Gastrocnemius medialis (tissue), 4 donors: ENCODE measurements at regions not wholly inside any gene's neighbourhood (a gene's known extent, or its start where the extent isn't known, plus 50 kb on each side); places are given as distances from the start of the nearest gene placed in this dataset.
"Not testable (repeated sequence)": the region's sequence is repeated elsewhere in the genome, so short reads cannot be mapped to it uniquely, and the experiment has no call there.

Source experiments
- POLR2A ChIP-seq, 2 donors: fragments of 450-650 bp; IDR thresholded peaks; one replicate each; pipeline ENCODE4 v1.6.1; 2017; ENCODE audit warnings: antibody characterized with exemption in 2 of 2, mild to moderate bottlenecking in 2 of 2, moderate library complexity in 2 of 2
- TF ChIP-seq, protein P1 (sequence below), 5 experiments: fragments of 450-650 bp in 3 of 5; fragments of 200-600 bp in 2 of 5; sonication (generic) in 2 of 5; IDR thresholded peaks in 4 of 5; conservative IDR thresholded peaks in 1 of 5; 1 replicate in 4 of 5; 2 replicates in 1 of 5; pipeline ENCODE4 v1.5.1; 2016 to 2019; ENCODE audit warnings: antibody characterized with exemption in 5 of 5, mild to moderate bottlenecking in 3 of 5, moderate library complexity in 3 of 5

DNA sequence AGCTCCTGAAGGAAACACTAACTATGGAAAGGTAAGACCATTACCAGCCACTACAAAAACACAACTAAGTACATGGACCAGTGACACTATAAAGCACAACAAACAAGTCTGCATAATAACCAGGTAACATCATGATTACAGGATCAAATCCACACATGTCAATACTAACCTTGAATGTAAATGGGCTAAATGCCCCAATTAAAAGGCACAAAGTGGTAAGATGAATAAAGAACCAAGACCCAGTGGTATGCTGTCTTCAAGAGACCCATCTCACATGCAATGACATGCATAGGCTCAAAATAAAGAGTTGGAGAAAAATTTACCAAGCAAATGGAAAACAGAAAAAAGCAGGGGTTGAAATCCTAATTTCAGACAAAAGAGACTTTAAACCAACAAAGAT is 261.8 kb downstream of the RAP2B start:
- TF ChIP-seq, protein P1, sequence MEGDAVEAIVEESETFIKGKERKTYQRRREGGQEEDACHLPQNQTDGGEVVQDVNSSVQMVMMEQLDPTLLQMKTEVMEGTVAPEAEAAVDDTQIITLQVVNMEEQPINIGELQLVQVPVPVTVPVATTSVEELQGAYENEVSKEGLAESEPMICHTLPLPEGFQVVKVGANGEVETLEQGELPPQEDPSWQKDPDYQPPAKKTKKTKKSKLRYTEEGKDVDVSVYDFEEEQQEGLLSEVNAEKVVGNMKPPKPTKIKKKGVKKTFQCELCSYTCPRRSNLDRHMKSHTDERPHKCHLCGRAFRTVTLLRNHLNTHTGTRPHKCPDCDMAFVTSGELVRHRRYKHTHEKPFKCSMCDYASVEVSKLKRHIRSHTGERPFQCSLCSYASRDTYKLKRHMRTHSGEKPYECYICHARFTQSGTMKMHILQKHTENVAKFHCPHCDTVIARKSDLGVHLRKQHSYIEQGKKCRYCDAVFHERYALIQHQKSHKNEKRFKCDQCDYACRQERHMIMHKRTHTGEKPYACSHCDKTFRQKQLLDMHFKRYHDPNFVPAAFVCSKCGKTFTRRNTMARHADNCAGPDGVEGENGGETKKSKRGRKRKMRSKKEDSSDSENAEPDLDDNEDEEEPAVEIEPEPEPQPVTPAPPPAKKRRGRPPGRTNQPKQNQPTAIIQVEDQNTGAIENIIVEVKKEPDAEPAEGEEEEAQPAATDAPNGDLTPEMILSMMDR (IDR thresholded peaks at IDR 0.05 in 4 of 5, conservative IDR thresholded peaks at IDR 0.05 in 1 of 5): not testable (repeated sequence)
- not testable (repeated sequence) for TF ChIP-seq POLR2A (IDR thresholded peaks at IDR 0.05)
